ENCODE measurements at regions not wholly inside any gene's neighbourhood (a gene's known extent, or its start where the extent isn't known, plus 50 kb on each side); places are given as distances from the start of the nearest gene placed in this dataset.

DNA sequence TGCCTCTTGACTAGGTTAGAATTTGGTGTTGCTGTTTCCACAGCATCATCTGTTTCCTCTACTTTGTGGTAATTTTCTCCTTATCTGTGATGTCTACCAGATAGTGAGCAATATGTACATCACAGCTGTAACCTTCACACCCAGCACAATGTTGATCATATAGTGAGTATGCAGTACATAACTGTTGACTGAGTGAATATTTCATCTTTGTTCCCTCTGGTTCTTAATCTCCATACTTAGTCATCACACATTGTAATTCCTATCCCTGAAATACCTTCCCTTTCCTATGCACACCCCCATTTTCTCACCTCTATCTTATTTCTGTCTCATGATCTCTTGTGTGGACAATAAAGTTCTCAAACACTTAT, 115.9 kb downstream of the KIF4B start:
- Histone ChIP-seq H3K14ac (ENCODE audit: low read length) (no peak overlapping the region), H3K27ac (replicated peaks; ENCODE audit: low read length) (no peak overlapping the region), H3K23ac (ENCODE audit: low read depth, low read length, poor library complexity) (no peak overlapping the region), H2BK15ac (ENCODE audit: low read length) (no peak overlapping the region), H2BK12ac (ENCODE audit: low read length) (no peak overlapping the region), H2AFZ (ENCODE audit: low read length) (no peak overlapping the region), H3K9me3 (replicated peaks in 1 of 2; ENCODE audit: control insufficient read depth in 2 of 2, insufficient read depth in 1 of 2, low read depth in 1 of 2, low read length in 2 of 2) (no peaks in the 10 kb centered on the region), H3K4ac (ENCODE audit: low read length) (no peak overlapping the region), H4K8ac (ENCODE audit: low read depth, low read length) (no peak overlapping the region), H3K9ac (ENCODE audit: low read depth, low read length, poor library complexity) (no peak overlapping the region), H3K79me1 (ENCODE audit: low read depth, low read length) (no peaks in the 10 kb centered on the region), H3K4me3 (ENCODE audit: low read length in 2 of 2) (no peak overlapping the region), H4K91ac (ENCODE audit: low read depth, low read length, poor library complexity) (no peak overlapping the region), H3K18ac (ENCODE audit: low read length) (no peak overlapping the region), H3K4me2 (ENCODE audit: insufficient read depth, low read length, poor library complexity, severe bottlenecking) (no peak overlapping the region), H2BK120ac (ENCODE audit: low read depth, low read length) (no peak overlapping the region), H3K4me1 (ENCODE audit: control insufficient read depth in 2 of 2, insufficient read depth in 1 of 2, low read depth in 1 of 2, low read length in 2 of 2) (peaks cover 0 to 2% of the 10 kb centered on the region in 2 donors), H3K27me3 (ENCODE audit: control insufficient read depth in 3 of 3, insufficient read depth in 3 of 3, low read depth in 1 of 3, low read length in 3 of 3) (peaks cover 0 to 4% (median 0%) of the 10 kb centered on the region in 3 experiments), H2BK5ac (ENCODE audit: low read length) (no peak overlapping the region), H2AK5ac (ENCODE audit: low read depth, low read length) (no peak overlapping the region), H3K36me3 (replicated peaks in 1 of 2; ENCODE audit: control insufficient read depth in 2 of 2, insufficient read depth in 2 of 2, low read length in 2 of 2) (no peaks in the 10 kb centered on the region)
- no peak for DNase-seq (ENCODE audit: low spot score)

DNA sequence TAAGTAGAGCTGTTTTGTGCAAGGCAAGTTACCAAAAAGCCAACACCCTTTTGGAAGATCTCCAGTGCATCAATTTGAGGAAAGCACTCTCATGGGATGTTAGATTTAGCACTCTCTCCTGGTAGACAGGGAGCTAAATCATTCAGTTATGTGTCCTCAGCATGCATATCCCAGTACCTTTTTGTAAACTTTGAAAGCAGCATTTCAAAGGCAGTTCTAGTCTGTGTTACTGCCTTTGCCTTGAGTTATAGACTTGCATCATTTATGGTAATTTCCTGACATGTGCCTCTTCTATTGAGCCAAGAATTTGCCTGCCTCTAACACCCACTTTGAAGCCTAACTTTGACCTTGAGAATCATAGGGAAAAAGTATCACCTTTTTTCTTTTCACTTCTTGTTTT, 120.6 kb downstream of the KIF4B start:
- Histone ChIP-seq H3K18ac (ENCODE audit: low read length) (no peak overlapping the region), H3K9me3 (replicated peaks in 1 of 2; ENCODE audit: control insufficient read depth in 2 of 2, insufficient read depth in 1 of 2, low read depth in 1 of 2, low read length in 2 of 2) (no peaks in the 10 kb centered on the region), H2AFZ (ENCODE audit: low read length) (no peak overlapping the region), H2BK15ac (ENCODE audit: low read length) (no peak overlapping the region), H4K8ac (ENCODE audit: low read depth, low read length) (no peak overlapping the region), H2BK120ac (ENCODE audit: low read depth, low read length) (no peak overlapping the region), H4K91ac (ENCODE audit: low read depth, low read length, poor library complexity) (no peak overlapping the region), H3K14ac (ENCODE audit: low read length) (no peak overlapping the region), H3K4me2 (ENCODE audit: insufficient read depth, low read length, poor library complexity, severe bottlenecking) (no peak overlapping the region), H3K9ac (ENCODE audit: low read depth, low read length, poor library complexity) (no peak overlapping the region), H2BK12ac (ENCODE audit: low read length) (no peak overlapping the region), H3K4me1 (ENCODE audit: control insufficient read depth in 2 of 2, insufficient read depth in 1 of 2, low read depth in 1 of 2, low read length in 2 of 2) (no peaks in the 10 kb centered on the region), H3K4me3 (ENCODE audit: low read length in 2 of 2) (no peak overlapping the region), H3K79me1 (ENCODE audit: low read depth, low read length) (no peaks in the 10 kb centered on the region), H3K23ac (ENCODE audit: low read depth, low read length, poor library complexity) (no peak overlapping the region), H2BK5ac (ENCODE audit: low read length) (no peak overlapping the region), H3K36me3 (replicated peaks in 1 of 2; ENCODE audit: control insufficient read depth in 2 of 2, insufficient read depth in 2 of 2, low read length in 2 of 2) (no peaks in the 10 kb centered on the region), H3K27me3 (ENCODE audit: control insufficient read depth in 3 of 3, insufficient read depth in 3 of 3, low read depth in 1 of 3, low read length in 3 of 3) (peaks cover 0 to 3% (median 0%) of the 10 kb centered on the region in 3 experiments), H2AK5ac (ENCODE audit: low read depth, low read length) (no peak overlapping the region), H3K27ac (replicated peaks; ENCODE audit: low read length) (no peak overlapping the region), H3K4ac (ENCODE audit: low read length) (no peak overlapping the region)
- DNase-seq (ENCODE audit: low spot score), result no peak

- H4K8ac ChIP-seq (ENCODE audit: low read depth, low read length), result no peak overlapping the region
- H3K23ac ChIP-seq (ENCODE audit: low read depth, low read length, poor library complexity), result no peak overlapping the region
- H3K9ac ChIP-seq (ENCODE audit: low read depth, low read length, poor library complexity), result no peak overlapping the region
- H2BK15ac ChIP-seq (ENCODE audit: low read length), result no peak overlapping the region
- H3K14ac ChIP-seq (ENCODE audit: low read length), result no peak overlapping the region
- H2BK120ac ChIP-seq (ENCODE audit: low read depth, low read length), result no peak overlapping the region
- WGBS, 2 donors (ENCODE audit: extremely low coverage in 2 of 2, insufficient read length in 2 of 2, insufficient replicate concordance in 1 of 2), result no CpG with 5 or more reads among the region's 6 CpGs
- H2AK5ac ChIP-seq (ENCODE audit: low read depth, low read length), result no peak overlapping the region
- H3K4ac ChIP-seq (ENCODE audit: low read length), result no peak overlapping the region
- no peak for DNase-seq (ENCODE audit: low spot score)
- no peaks in the 10 kb centered on the region for H3K79me1 ChIP-seq (ENCODE audit: low read depth, low read length)
- no peak overlapping the region for H3K27ac ChIP-seq (replicated peaks; ENCODE audit: low read length)
- H2AFZ ChIP-seq (ENCODE audit: low read length), result no peak overlapping the region
- H3K4me1 ChIP-seq (ENCODE audit: control insufficient read depth in 2 of 2, insufficient read depth in 1 of 2, low read depth in 1 of 2, low read length in 2 of 2), result no peaks in the 10 kb centered on the region
- no peaks in the 10 kb centered on the region for H3K36me3 ChIP-seq (replicated peaks in 1 of 2; ENCODE audit: control insufficient read depth in 2 of 2, insufficient read depth in 2 of 2, low read length in 2 of 2)
- no peak overlapping the region for H2BK5ac ChIP-seq (ENCODE audit: low read length)
- no peaks in the 10 kb centered on the region for H3K9me3 ChIP-seq (replicated peaks in 1 of 2; ENCODE audit: control insufficient read depth in 2 of 2, insufficient read depth in 1 of 2, low read depth in 1 of 2, low read length in 2 of 2)
- H2BK12ac ChIP-seq (ENCODE audit: low read length), result no peak overlapping the region
- no peak overlapping the region for H3K4me3 ChIP-seq (ENCODE audit: low read length in 2 of 2)
- H3K4me2 ChIP-seq (ENCODE audit: insufficient read depth, low read length, poor library complexity, severe bottlenecking), result no peak overlapping the region
- no peak overlapping the region for H4K91ac ChIP-seq (ENCODE audit: low read depth, low read length, poor library complexity)
- no peak overlapping the region for H3K18ac ChIP-seq (ENCODE audit: low read length)
- H3K27me3 ChIP-seq (ENCODE audit: control insufficient read depth in 3 of 3, insufficient read depth in 3 of 3, low read depth in 1 of 3, low read length in 3 of 3), result peaks cover 0 to 3% (median 0%) of the 10 kb centered on the region in 3 experiments
These were observed 122.8 kb downstream of the KIF4B start for GRCh38 chr5:155136216-155136850.

GRCh38 chr5:155137683-155138082, 124.1 kb downstream of the KIF4B start:
- Histone ChIP-seq H4K8ac (ENCODE audit: low read depth, low read length) (no peak overlapping the region), H2AK5ac (ENCODE audit: low read depth, low read length) (no peak overlapping the region), H3K14ac (ENCODE audit: low read length) (no peak overlapping the region), H3K23ac (ENCODE audit: low read depth, low read length, poor library complexity) (no peak overlapping the region), H3K4me3 (ENCODE audit: low read length in 2 of 2) (no peak overlapping the region), H3K27ac (replicated peaks; ENCODE audit: low read length) (no peak overlapping the region), H3K27me3 (ENCODE audit: control insufficient read depth in 3 of 3, insufficient read depth in 3 of 3, low read depth in 1 of 3, low read length in 3 of 3) (peaks cover 0 to 3% (median 0%) of the 10 kb centered on the region in 3 experiments), H2BK120ac (ENCODE audit: low read depth, low read length) (no peak overlapping the region), H3K4me2 (ENCODE audit: insufficient read depth, low read length, poor library complexity, severe bottlenecking) (no peak overlapping the region), H3K4ac (ENCODE audit: low read length) (no peak overlapping the region), H3K9ac (ENCODE audit: low read depth, low read length, poor library complexity) (no peak overlapping the region), H2AFZ (ENCODE audit: low read length) (no peak overlapping the region), H2BK5ac (ENCODE audit: low read length) (no peak overlapping the region), H3K9me3 (replicated peaks in 1 of 2; ENCODE audit: control insufficient read depth in 2 of 2, insufficient read depth in 1 of 2, low read depth in 1 of 2, low read length in 2 of 2) (no peaks in the 10 kb centered on the region), H3K18ac (ENCODE audit: low read length) (no peak overlapping the region), H3K36me3 (replicated peaks in 1 of 2; ENCODE audit: control insufficient read depth in 2 of 2, insufficient read depth in 2 of 2, low read length in 2 of 2) (no peaks in the 10 kb centered on the region), H3K79me1 (ENCODE audit: low read depth, low read length) (no peaks in the 10 kb centered on the region), H4K91ac (ENCODE audit: low read depth, low read length, poor library complexity) (no peak overlapping the region), H2BK15ac (ENCODE audit: low read length) (no peak overlapping the region), H3K4me1 (ENCODE audit: control insufficient read depth in 2 of 2, insufficient read depth in 1 of 2, low read depth in 1 of 2, low read length in 2 of 2) (no peaks in the 10 kb centered on the region), H2BK12ac (ENCODE audit: low read length) (no peak overlapping the region)
- DNase-seq (ENCODE audit: low spot score), result no peak
- no CpG with 5 or more reads among the region's 3 CpGs for WGBS, 2 donors (ENCODE audit: extremely low coverage in 2 of 2, insufficient read length in 2 of 2, insufficient replicate concordance in 1 of 2)
